ENCODE measurements at regions not wholly inside any gene's neighbourhood (a gene's known extent, or its start where the extent isn't known, plus 50 kb on each side); places are given as distances from the start of the nearest gene placed in this dataset.

DNA sequence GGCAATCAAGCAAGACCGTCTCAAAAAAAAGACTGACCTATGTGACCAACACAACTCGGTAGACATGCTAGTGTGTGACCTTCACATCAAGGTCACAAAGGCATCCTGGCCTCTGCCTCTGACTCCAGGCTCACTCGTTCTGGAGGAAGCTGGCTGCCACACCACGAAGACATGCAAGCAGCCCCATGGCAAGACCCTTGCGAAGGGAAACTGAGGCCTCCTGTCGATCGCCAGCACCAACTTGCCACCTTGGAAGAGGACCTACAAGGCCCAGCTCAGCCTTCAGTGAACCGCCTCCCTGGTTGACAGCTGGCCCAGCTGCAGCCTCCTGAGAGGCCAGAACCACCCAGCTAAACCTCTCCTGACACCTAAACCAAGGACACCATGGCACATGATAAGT lies 79.3 kb upstream of the ASAP2 start:
- TF ChIP-seq, protein P1, sequence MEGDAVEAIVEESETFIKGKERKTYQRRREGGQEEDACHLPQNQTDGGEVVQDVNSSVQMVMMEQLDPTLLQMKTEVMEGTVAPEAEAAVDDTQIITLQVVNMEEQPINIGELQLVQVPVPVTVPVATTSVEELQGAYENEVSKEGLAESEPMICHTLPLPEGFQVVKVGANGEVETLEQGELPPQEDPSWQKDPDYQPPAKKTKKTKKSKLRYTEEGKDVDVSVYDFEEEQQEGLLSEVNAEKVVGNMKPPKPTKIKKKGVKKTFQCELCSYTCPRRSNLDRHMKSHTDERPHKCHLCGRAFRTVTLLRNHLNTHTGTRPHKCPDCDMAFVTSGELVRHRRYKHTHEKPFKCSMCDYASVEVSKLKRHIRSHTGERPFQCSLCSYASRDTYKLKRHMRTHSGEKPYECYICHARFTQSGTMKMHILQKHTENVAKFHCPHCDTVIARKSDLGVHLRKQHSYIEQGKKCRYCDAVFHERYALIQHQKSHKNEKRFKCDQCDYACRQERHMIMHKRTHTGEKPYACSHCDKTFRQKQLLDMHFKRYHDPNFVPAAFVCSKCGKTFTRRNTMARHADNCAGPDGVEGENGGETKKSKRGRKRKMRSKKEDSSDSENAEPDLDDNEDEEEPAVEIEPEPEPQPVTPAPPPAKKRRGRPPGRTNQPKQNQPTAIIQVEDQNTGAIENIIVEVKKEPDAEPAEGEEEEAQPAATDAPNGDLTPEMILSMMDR (IDR thresholded peaks at IDR 0.05) = no peak
- no peak for TF ChIP-seq POLR2A (IDR thresholded peaks at IDR 0.05)

All from testis (tissue), 2 donors.